Adrenal gland (tissue), 9 donors: ENCODE measurements at regions not wholly inside any gene's neighbourhood (a gene's known extent, or its start where the extent isn't known, plus 50 kb on each side); places are given as distances from the start of the nearest gene placed in this dataset.

ENCODE experiments used
- DNase-seq, 7 donors: peaks; one replicate each; pipeline ENCODE4 v3.0.0-alpha.2; 2019 to 2020
- H3K27ac ChIP-seq, 5 donors: fragments of 200-600 bp; sonication (generic) in 4 of 5; 1 replicate in 3 of 5; 2 replicates in 2 of 5; pipeline versions ENCODE4 v1.5.1 to v1.8.0; 2016 to 2020; ENCODE audit warnings: mild to moderate bottlenecking in 1 of 5
- H3K27me3 ChIP-seq: fragments of 200-600 bp; 2 replicates; pipeline ENCODE4 v1.8.0; 2021
- H3K36me3 ChIP-seq, 2 donors: fragments of 200-600 bp; replicated peaks in 1 of 2; 1 replicate in 1 of 2; 2 replicates in 1 of 2; pipeline versions ENCODE4 v1.5.1 to v1.8.0; 2018 to 2022
- H3K4me1 ChIP-seq, 2 donors: fragments of 200-600 bp; replicated peaks in 1 of 2; 1 replicate in 1 of 2; 2 replicates in 1 of 2; pipeline versions ENCODE4 v1.5.1 to v1.8.0; 2018 to 2021
- H3K4me3 ChIP-seq, 4 donors: fragments of 200-600 bp; sonication (generic) in 3 of 4; one replicate each; pipeline ENCODE4 v1.5.1; 2016 to 2018
- H3K9me3 ChIP-seq, 3 donors: fragments of 200-600 bp; sonication (generic) in 1 of 3; replicated peaks in 1 of 3; 1 replicate in 2 of 3; 2 replicates in 1 of 3; pipeline versions ENCODE4 v1.5.1 to v1.8.0; 2016 to 2021
- POLR2A ChIP-seq, 2 donors: fragments of 450-650 bp; IDR thresholded peaks; one replicate each; pipeline ENCODE4 v1.6.1; 2017; ENCODE audit warnings: antibody characterized with exemption in 2 of 2, mild to moderate bottlenecking in 2 of 2, moderate library complexity in 1 of 2
- WGBS, 4 donors: extraction: QIAGEN DNeasy Blood & Tissue Kit in 2 of 4; methylation state at CpG; one replicate each; pipeline versions ENCODE4 v1.1.5 to v1.1.7; 2013 to 2017; 5-methylcytosine and 5-hydroxymethylcytosine counted together
- intact Hi-C, 2 donors: fragments of 100-400 bp; cut with DNase I; formaldehyde crosslinking; loops; one replicate each; pipeline versions ENCODE4 v1.14.1 to v1.15.0; 2022 to 2023
- TF ChIP-seq, protein P1 (sequence below), 6 experiments: fragments of 450-650 bp in 4 of 6; fragments of 200-600 bp in 2 of 6; sonication (generic) in 1 of 6; IDR thresholded peaks; 1 replicate in 5 of 6; 2 replicates in 1 of 6; pipeline versions ENCODE4 v1.5.1 to v1.8.0; 2016 to 2021; ENCODE audit warnings: antibody characterized with exemption in 6 of 6, mild to moderate bottlenecking in 2 of 6, moderate library complexity in 1 of 6
- donor health status: healthy with polysubstance abuse.
- donor health status: Bipolar disorder and iron deficiency.
- donor health status: DM: yes; HTN: yes; CAD: no.
- donor health status: DM: no; HTN: no; CAD: no.
- donor health status: DM: no; HTN: no; CAD: no.

DNA sequence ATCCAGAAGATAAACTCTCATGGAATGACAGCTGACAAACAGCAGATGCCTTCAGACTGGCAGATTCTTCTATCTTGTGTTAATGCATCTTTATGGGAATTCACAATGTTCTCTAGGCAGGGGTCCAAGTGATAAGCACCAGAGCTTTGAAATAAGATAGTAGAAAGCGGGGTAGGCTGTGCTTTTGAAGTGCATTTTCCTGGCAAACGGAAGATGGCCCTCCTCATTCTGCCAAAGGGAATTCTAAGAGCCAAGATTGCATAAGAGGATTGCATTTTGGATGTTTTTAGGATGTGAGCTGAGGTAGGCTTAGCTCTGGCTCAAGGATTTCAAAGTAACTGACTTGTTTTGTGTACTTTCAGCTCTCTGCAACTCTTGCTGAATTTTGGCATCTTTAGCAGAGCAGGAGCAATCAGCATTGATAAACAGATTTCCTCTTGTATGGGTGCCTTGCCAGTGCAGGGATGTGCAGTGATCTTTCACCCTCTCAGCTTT is 298.5 kb upstream of the KLF6 start:
- intact Hi-C loops, result no loop called here

DNA sequence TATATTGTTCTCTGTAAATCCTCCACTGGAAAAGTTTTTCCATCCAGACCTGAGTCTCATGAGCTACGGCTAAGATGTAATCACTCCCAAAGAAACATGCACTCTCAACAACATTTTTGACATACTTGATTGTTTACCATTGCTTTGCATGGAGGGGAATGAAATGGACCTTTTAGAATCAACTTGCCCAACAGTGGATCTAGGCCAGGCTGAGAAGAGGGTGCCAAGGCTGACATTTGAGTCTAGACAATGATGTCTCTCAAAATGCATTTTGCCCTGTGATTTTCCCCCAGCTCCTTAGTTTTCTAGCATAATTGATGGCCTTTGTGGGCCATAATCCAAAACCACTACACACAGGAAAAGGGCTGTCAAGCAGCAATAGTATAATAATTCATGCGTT is 297.9 kb upstream of the KLF6 start:
- WGBS, 4 donors, result 52 to 60% (median 58%) methylated on average over 2 of the region's 2 CpGs
- peaks cover 0 to 6% of the 10 kb centered on the region in 2 donors for H3K4me1 ChIP-seq
- peak in 1 of 7 donors; percentile 24 for DNase-seq
- H3K36me3 ChIP-seq, result no peaks in the 10 kb centered on the region
- no peaks in the 10 kb centered on the region for H3K9me3 ChIP-seq
- TF ChIP-seq POLR2A (IDR thresholded peaks at IDR 0.05), result no peak
- TF ChIP-seq, protein P1, sequence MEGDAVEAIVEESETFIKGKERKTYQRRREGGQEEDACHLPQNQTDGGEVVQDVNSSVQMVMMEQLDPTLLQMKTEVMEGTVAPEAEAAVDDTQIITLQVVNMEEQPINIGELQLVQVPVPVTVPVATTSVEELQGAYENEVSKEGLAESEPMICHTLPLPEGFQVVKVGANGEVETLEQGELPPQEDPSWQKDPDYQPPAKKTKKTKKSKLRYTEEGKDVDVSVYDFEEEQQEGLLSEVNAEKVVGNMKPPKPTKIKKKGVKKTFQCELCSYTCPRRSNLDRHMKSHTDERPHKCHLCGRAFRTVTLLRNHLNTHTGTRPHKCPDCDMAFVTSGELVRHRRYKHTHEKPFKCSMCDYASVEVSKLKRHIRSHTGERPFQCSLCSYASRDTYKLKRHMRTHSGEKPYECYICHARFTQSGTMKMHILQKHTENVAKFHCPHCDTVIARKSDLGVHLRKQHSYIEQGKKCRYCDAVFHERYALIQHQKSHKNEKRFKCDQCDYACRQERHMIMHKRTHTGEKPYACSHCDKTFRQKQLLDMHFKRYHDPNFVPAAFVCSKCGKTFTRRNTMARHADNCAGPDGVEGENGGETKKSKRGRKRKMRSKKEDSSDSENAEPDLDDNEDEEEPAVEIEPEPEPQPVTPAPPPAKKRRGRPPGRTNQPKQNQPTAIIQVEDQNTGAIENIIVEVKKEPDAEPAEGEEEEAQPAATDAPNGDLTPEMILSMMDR (IDR thresholded peaks at IDR 0.05), result no peak
- intact Hi-C loops, result no loop called here
- no peaks in the 10 kb centered on the region for H3K27me3 ChIP-seq
- peak overlapping the region in 4 of 5 donors; percentile 7 to 87 (median 16) for H3K27ac ChIP-seq
- no peak overlapping the region for H3K4me3 ChIP-seq

More for the DNA sequence above, 298.5 kb upstream of the KLF6 start:
- H3K4me1 ChIP-seq, result peaks cover 0 to 6% of the 10 kb centered on the region in 2 donors
- no peaks in the 10 kb centered on the region for H3K27me3 ChIP-seq
- TF ChIP-seq POLR2A (IDR thresholded peaks at IDR 0.05), result no peak
- TF ChIP-seq, protein P1 (IDR thresholded peaks at IDR 0.05), result no peak
- no peaks in the 10 kb centered on the region for H3K36me3 ChIP-seq
- H3K9me3 ChIP-seq, result no peaks in the 10 kb centered on the region
- H3K27ac ChIP-seq, result peak overlapping the region in 3 of 5 donors; percentile 7 to 87 (median 19)
- WGBS, 4 donors, result 15 to 36% (median 18%) methylated on average over 2 of the region's 2 CpGs
- no peak overlapping the region for H3K4me3 ChIP-seq
- peak in 2 of 7 donors; percentile 24 to 37 for DNase-seq

DNA sequence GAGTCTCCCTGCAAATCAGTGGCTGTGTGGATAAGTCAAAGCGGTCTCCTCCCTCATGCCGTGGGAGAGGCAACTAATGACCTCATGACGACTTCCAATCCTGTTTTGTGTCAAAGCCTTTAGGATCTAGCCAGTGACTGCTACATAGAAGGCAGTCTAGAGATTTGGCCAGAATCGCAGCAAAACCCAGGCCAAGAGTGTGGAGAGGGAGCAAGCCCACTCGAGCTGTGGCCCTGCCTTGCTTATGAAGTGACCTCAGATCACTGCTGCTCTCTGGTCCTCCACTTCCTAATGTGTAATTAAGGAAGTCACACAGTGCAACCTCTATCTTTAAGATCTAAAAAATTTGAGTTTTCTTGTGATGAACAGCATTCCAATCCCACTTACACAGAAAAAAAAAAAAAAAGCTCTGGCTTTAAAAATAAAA is 296.7 kb upstream of the KLF6 start:
- WGBS, 4 donors, result 54 to 76% (median 65%) methylated on average over 5 of the region's 5 CpGs
- intact Hi-C loops, result no loop called here

DNA sequence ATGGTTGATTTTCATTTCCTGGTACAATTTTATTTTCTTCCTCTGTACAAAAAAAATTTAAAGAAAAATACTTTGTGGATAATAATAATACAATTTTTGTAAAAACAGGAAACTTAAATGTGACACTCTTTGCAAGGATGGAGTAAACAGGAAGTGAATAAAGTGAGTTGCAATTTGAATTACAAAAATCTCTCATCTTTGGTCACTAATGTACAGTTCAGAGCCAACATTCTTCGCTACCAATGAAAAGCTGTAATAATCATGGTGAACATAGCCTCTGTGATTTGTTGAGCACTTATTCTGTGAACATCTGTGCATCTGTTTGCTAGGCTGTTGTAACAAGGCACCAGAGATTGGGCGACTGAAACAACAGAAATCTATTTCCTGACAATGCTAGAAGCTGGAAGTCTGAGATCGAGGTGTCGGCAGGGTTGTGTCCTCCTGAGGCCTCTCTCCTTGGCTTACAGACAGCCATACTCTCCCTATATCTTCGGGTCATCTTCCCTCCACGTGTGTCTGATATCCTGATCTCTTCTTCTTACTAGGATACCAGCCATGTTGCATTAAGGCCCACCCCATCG is 295.3 kb upstream of the KLF6 start:
- no peaks in the 10 kb centered on the region for H3K36me3 ChIP-seq
- no peak for DNase-seq
- no peak for TF ChIP-seq POLR2A (IDR thresholded peaks at IDR 0.05)
- TF ChIP-seq, protein P1 (IDR thresholded peaks at IDR 0.05), result no peak
- H3K9me3 ChIP-seq, result no peaks in the 10 kb centered on the region
- no peaks in the 10 kb centered on the region for H3K27me3 ChIP-seq
- intact Hi-C loops, result no loop called here
- H3K4me1 ChIP-seq, result peaks cover 0 to 6% of the 10 kb centered on the region in 2 donors
- WGBS, 4 donors, result 67 to 85% (median 75%) methylated on average over 7 of the region's 7 CpGs
- H3K27ac ChIP-seq, result peak overlapping the region in 1 of 5 donors; percentile 29
- no peak overlapping the region for H3K4me3 ChIP-seq

More for the DNA sequence above, 296.7 kb upstream of the KLF6 start:
- Histone ChIP-seq H3K4me3 (no peak overlapping the region), H3K27ac (peak overlapping the region in 4 of 5 donors; percentile 12 to 45 (median 30)), H3K27me3 (no peaks in the 10 kb centered on the region), H3K36me3 (no peaks in the 10 kb centered on the region), H3K9me3 (no peaks in the 10 kb centered on the region), H3K4me1 (peaks cover 0 to 6% of the 10 kb centered on the region in 2 donors)
- DNase-seq, result peak in 3 of 7 donors; percentile 10 to 64 (median 37)
- TF ChIP-seq, protein P1 (IDR thresholded peaks at IDR 0.05), result no peak
- no peak for TF ChIP-seq POLR2A (IDR thresholded peaks at IDR 0.05)
